SK-N-SH (cell line): ENCODE measurements at regions not wholly inside any gene's neighbourhood (a gene's known extent, or its start where the extent isn't known, plus 50 kb on each side); places are given as distances from the start of the nearest gene placed in this dataset.

Source experiments
- CTCF ChIA-PET: fragments of 300-600, 350-600 bp; formaldehyde crosslinking; extraction: SDS; loops from one replicate; lab custom pipeline; 2021; lab: Yijun Ruan, JAX
- POLR2A ChIA-PET: fragments of 350-600 bp; sonication (Branson Sonifier 250); formaldehyde crosslinking; extraction: SDS; loops from one replicate; lab custom pipeline; 2020; ENCODE audit warnings: antibody characterized with exemption, inconsistent platforms; lab: Yijun Ruan, JAX
- DNase-seq: peaks from one replicate; pipeline ENCODE4 v3.0.0; 2012
- H2AFZ ChIP-seq: fragments of 200-600 bp; sonication (generic); 2 replicates; pipeline ENCODE4 v1.8.1; 2016; ENCODE audit warnings: antibody characterized with exemption, mild to moderate bottlenecking, low read depth
- H3F3A ChIP-seq: fragments of 200-600 bp; sonication (generic); replicated peaks from 2 replicates; pipeline ENCODE3; 2016; ENCODE audit warnings: antibody characterized with exemption, mild to moderate bottlenecking; ENCODE audit not compliant: insufficient read depth
- H3K27ac ChIP-seq, 2 experiments: fragments of 200-500 bp in 1 of 2; fragments of 200-600 bp in 1 of 2; sonication (Bioruptor generic) in 1 of 2; sonication (generic), shearing (Covaris generic) in 1 of 2; 2 replicates each; pipeline versions ENCODE4 v1.5.1 to v1.6.1; 2014 to 2016; ENCODE audit warnings: low read depth in 2 of 2, inconsistent platforms in 1 of 2, low read length in 1 of 2, mild to moderate bottlenecking in 1 of 2, mixed read lengths in 1 of 2
- H3K27me3 ChIP-seq: fragments of 200-600 bp; sonication (generic), shearing (Covaris generic); 2 replicates; pipeline ENCODE4 v1.6.1; 2016; ENCODE audit warnings: mixed run types; ENCODE audit not compliant: insufficient read depth
- H3K36me3 ChIP-seq, 2 experiments: fragments of 200-500 bp in 1 of 2; fragments of 200-600 bp in 1 of 2; sonication (Bioruptor generic) in 1 of 2; sonication (generic) in 1 of 2; replicated peaks in 1 of 2; 2 replicates each; pipeline versions ENCODE3 to v1.5.1; 2014 to 2016; ENCODE audit warnings: low read length in 1 of 2, mild to moderate bottlenecking in 1 of 2; ENCODE audit not compliant: insufficient read depth in 2 of 2, control insufficient read depth in 1 of 2
- H3K4me1 ChIP-seq, 2 experiments: fragments of 200-500 bp in 1 of 2; fragments of 200-600 bp in 1 of 2; sonication (Bioruptor generic) in 1 of 2; sonication (generic), shearing (Covaris generic) in 1 of 2; 2 replicates each; pipeline versions ENCODE4 v1.5.1 to v1.6.1; 2014 to 2016; ENCODE audit warnings: low read depth in 1 of 2, low read length in 1 of 2, mixed run types in 1 of 2; ENCODE audit not compliant: insufficient read depth in 2 of 2, control insufficient read depth in 1 of 2
- H3K4me2 ChIP-seq: fragments of 200-600 bp; sonication (generic), shearing (Covaris generic); 2 replicates; pipeline ENCODE4 v1.6.1; 2017; ENCODE audit warnings: mixed run types
- H3K4me3 ChIP-seq, 2 experiments: fragments of 200-500 bp in 1 of 2; fragments of 200-600 bp in 1 of 2; sonication (Bioruptor generic) in 1 of 2; sonication (generic), shearing (Covaris generic) in 1 of 2; 2 replicates each; pipeline versions ENCODE4 v1.5.1 to v1.8.1; 2014 to 2016; ENCODE audit warnings: low read depth in 2 of 2, inconsistent platforms in 1 of 2, low read length in 1 of 2, mild to moderate bottlenecking in 1 of 2, mixed read lengths in 1 of 2, moderate library complexity in 1 of 2
- H3K79me2 ChIP-seq: fragments of 200-600 bp; sonication (generic); 2 replicates; pipeline ENCODE4 v1.8.1; 2017; ENCODE audit warnings: mild to moderate bottlenecking; ENCODE audit not compliant: insufficient read depth
- H3K9ac ChIP-seq: fragments of 200-600 bp; sonication (generic); 2 replicates; pipeline ENCODE4 v1.6.1; 2017; ENCODE audit warnings: mixed run types
- H3K9me2 ChIP-seq: fragments of 200-600 bp; sonication (generic); 2 replicates; pipeline ENCODE4 v1.6.1; 2017; ENCODE audit warnings: mixed run types
- H3K9me3 ChIP-seq: fragments of 200-600 bp; sonication (generic); 2 replicates; pipeline ENCODE4 v1.6.1; 2017; ENCODE audit warnings: mixed run types, mild to moderate bottlenecking, moderate library complexity
- H4K20me1 ChIP-seq: fragments of 200-600 bp; sonication (generic); 2 replicates; pipeline ENCODE4 v1.6.1; 2017; ENCODE audit warnings: mild to moderate bottlenecking, mixed run types; ENCODE audit not compliant: insufficient read depth
- ELF1 ChIP-seq: IDR thresholded peaks from 2 replicates; pipeline ENCODE4 v1.4.0; 2012
- EZH2phosphoT487 ChIP-seq: fragments of 200-600 bp; sonication (generic); IDR thresholded peaks from 2 replicates; pipeline ENCODE4 v1.6.1; 2017; ENCODE audit warnings: low read depth, mixed run types, mild to moderate bottlenecking, antibody characterized with exemption, moderate library complexity, borderline replicate concordance
- FOSL2 ChIP-seq: IDR thresholded peaks from 2 replicates; pipeline ENCODE4 v1.4.0; 2012; ENCODE audit warnings: low read depth, mild to moderate bottlenecking, moderate library complexity, borderline replicate concordance
- FOXJ3 ChIP-seq: sonication (generic); formaldehyde crosslinking; IDR thresholded peaks from 2 replicates; pipeline ENCODE4 v1.5.1; 2020; ENCODE audit warnings: mild to moderate bottlenecking, missing genetic modification reagents
- GABPA ChIP-seq: IDR thresholded peaks from 2 replicates; pipeline ENCODE4 v1.4.0; 2012; ENCODE audit warnings: low read depth, mild to moderate bottlenecking
- JUND ChIP-seq: IDR thresholded peaks from 2 replicates; pipeline ENCODE4 v1.4.0; 2012
- MEF2A ChIP-seq: IDR thresholded peaks from 2 replicates; pipeline ENCODE4 v1.4.0; 2012; ENCODE audit warnings: low read depth, borderline replicate concordance
- MXI1 ChIP-seq: IDR thresholded peaks from 2 replicates; pipeline ENCODE4 v1.6.1; 2012; ENCODE audit warnings: mild to moderate bottlenecking, low read depth, low read length, improper control_type of control experiment
- NFIC ChIP-seq: IDR thresholded peaks from 2 replicates; pipeline ENCODE4 v1.4.0; 2012; ENCODE audit warnings: borderline replicate concordance
- NRF1 ChIP-seq: IDR thresholded peaks from 2 replicates; pipeline ENCODE4 v1.6.1; 2012; ENCODE audit warnings: low read depth, mild to moderate bottlenecking, low read length
- POLR2AphosphoS5 ChIP-seq: IDR thresholded peaks from 2 replicates; pipeline ENCODE4 v1.6.1; 2012; ENCODE audit warnings: low read depth, low read length
- RCOR1 ChIP-seq: fragments of 150-350 bp; IDR thresholded peaks from 2 replicates; pipeline ENCODE4 v1.6.1; 2017; ENCODE audit warnings: antibody characterized with exemption, low read length
- SIN3A ChIP-seq: IDR thresholded peaks from 2 replicates; pipeline ENCODE4 v1.6.1; 2012; ENCODE audit warnings: low read depth, mild to moderate bottlenecking, low read length, moderate library complexity, borderline replicate concordance
- SMC3 ChIP-seq: IDR thresholded peaks from 2 replicates; pipeline ENCODE4 v1.6.1; 2012; ENCODE audit warnings: low read depth, low read length, improper control_type of control experiment
- TCF12 ChIP-seq: IDR thresholded peaks from 2 replicates; pipeline ENCODE4 v1.4.0; 2012
- WGBS: methylation state at CpG from one replicate; pipeline ENCODE4 v1.1.6; 2017; ENCODE audit warnings: low lambda C conversion rate; 5-methylcytosine and 5-hydroxymethylcytosine counted together
- TF ChIP-seq, protein P1 (sequence below): fragments of 150-350 bp; IDR thresholded peaks from 2 replicates; pipeline ENCODE4 v1.6.1; 2016; ENCODE audit warnings: mild to moderate bottlenecking, low read depth, low read length
- TF ChIP-seq, protein P2 (sequence below): IDR thresholded peaks from 2 replicates; pipeline ENCODE4 v1.4.0; 2012; ENCODE audit warnings: low read depth, borderline replicate concordance
- TF ChIP-seq, protein P3 (sequence below): IDR thresholded peaks from 2 replicates; pipeline ENCODE4; 2012
- TF ChIP-seq, protein P4 (sequence below): fragments of 150-350 bp; IDR thresholded peaks from 2 replicates; pipeline ENCODE4 v1.6.1; 2017; ENCODE audit warnings: antibody characterized with exemption, low read length, low read depth, borderline replicate concordance

DNA sequence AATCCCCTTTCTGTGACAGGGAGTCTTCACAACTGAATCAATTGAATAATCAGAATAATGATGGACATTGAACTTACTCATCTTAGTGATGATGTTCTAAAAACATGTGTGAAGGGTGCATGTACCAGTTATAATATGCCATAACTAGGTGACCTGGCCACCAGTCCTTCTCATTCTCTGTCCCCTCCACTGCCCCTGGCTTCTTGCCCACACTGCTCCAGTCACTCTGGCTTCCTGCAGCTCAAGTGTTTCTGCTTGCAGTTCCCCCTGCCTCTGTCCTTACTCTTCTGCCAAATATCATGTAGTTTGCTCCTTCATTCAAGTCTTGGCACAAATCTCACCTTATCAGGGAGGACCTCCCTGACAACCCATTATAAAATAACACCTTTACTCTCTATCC, 168.1 kb upstream of the SLC7A11 start:
- CTCF ChIA-PET: no interaction called here
- no peaks in the 10 kb centered on the region for H3K9me2 ChIP-seq

DNA sequence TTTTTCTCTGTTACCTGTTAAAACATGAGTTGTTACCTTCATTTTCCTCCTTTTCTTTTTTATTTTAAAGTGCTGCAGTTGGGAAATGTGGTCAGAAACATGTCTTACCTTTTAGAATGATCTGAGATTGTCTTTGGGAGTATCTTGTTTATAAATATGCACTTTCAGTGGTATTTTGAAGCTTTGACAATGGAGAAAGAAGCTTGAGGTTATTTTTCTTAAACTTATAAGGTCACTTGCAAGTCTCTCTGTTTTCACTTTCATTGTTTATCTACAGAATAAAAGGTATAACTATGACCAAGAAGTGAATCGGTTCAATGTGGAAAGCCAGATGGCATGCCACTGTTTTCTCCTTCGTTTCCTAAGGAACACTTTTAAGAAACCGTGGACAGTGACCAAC, 167.5 kb upstream of the SLC7A11 start:
- no peak overlapping the region for H3K4me3 ChIP-seq
- H3K79me2 ChIP-seq: no peaks in the 10 kb centered on the region
- H3K9ac ChIP-seq: no peak overlapping the region
- H4K20me1 ChIP-seq: no peaks in the 10 kb centered on the region
- H3K27me3 ChIP-seq: no peaks in the 10 kb centered on the region
- no peak for DNase-seq
- no peaks in the 10 kb centered on the region for H3K9me3 ChIP-seq
- H3K4me1 ChIP-seq: peaks cover 0 to 3% of the 10 kb centered on the region in 2 experiments; a peak in 1 of 4 replicates
- H2AFZ ChIP-seq: no peak overlapping the region
- H3K27ac ChIP-seq: no peak overlapping the region
- 80% methylated on average over 3 of the region's 3 CpGs for WGBS
- TF ChIP-seq NRF1 (no peak), EZH2phosphoT487 (no peak), GABPA (no peak)
- no peaks in the 10 kb centered on the region for H3K9me2 ChIP-seq
- H3K4me2 ChIP-seq: no peak overlapping the region
- POLR2A ChIA-PET: no interaction called here
- H3K36me3 ChIP-seq: no peaks in the 10 kb centered on the region
- no peaks in the 10 kb centered on the region for H3F3A ChIP-seq
- CTCF ChIA-PET: no interaction called here

More for the DNA sequence above, 168.1 kb upstream of the SLC7A11 start:
- Histone ChIP-seq H3F3A (no peaks in the 10 kb centered on the region), H3K36me3 (no peaks in the 10 kb centered on the region), H3K79me2 (no peaks in the 10 kb centered on the region), H3K4me1 (peaks cover 0 to 3% of the 10 kb centered on the region in 2 experiments; a peak in 1 of 4 replicates), H3K4me3 (no peak overlapping the region), H4K20me1 (no peaks in the 10 kb centered on the region), H3K27ac (no peak overlapping the region), H3K4me2 (no peak overlapping the region), H3K27me3 (no peaks in the 10 kb centered on the region), H3K9me3 (no peaks in the 10 kb centered on the region), H2AFZ (no peak overlapping the region), H3K9ac (no peak overlapping the region)
- POLR2A ChIA-PET: no interaction called here
- no peak for DNase-seq
- TF ChIP-seq, protein P1, sequence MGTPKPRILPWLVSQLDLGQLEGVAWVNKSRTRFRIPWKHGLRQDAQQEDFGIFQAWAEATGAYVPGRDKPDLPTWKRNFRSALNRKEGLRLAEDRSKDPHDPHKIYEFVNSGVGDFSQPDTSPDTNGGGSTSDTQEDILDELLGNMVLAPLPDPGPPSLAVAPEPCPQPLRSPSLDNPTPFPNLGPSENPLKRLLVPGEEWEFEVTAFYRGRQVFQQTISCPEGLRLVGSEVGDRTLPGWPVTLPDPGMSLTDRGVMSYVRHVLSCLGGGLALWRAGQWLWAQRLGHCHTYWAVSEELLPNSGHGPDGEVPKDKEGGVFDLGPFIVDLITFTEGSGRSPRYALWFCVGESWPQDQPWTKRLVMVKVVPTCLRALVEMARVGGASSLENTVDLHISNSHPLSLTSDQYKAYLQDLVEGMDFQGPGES: no peak
- no peak for TF ChIP-seq GABPA
- TF ChIP-seq, protein P2, sequence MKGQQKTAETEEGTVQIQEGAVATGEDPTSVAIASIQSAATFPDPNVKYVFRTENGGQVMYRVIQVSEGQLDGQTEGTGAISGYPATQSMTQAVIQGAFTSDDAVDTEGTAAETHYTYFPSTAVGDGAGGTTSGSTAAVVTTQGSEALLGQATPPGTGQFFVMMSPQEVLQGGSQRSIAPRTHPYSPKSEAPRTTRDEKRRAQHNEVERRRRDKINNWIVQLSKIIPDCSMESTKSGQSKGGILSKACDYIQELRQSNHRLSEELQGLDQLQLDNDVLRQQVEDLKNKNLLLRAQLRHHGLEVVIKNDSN: no peak
- TF ChIP-seq, protein P3, sequence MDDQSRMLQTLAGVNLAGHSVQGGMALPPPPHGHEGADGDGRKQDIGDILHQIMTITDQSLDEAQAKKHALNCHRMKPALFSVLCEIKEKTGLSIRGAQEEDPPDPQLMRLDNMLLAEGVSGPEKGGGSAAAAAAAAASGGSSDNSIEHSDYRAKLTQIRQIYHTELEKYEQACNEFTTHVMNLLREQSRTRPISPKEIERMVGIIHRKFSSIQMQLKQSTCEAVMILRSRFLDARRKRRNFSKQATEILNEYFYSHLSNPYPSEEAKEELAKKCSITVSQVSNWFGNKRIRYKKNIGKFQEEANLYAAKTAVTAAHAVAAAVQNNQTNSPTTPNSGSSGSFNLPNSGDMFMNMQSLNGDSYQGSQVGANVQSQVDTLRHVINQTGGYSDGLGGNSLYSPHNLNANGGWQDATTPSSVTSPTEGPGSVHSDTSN: no peak

DNA sequence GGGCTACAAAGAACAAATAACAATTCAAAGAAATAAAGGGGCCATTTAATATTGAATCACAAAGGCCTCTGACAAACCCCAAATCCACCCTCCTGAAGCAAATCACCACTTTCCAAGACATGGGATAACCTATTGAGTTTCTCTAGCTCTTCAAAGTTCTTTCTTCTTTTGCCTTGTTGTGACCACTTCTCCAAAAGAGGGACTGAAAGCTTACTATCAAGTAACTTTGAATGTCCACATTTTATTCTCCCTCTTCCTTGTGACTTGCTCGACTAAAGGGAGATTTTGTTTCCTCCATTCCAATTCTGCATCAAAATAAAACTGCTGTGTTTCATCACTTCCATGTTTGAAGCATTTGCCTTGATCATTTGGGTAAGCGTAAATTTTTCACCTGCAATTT, 166.6 kb upstream of the SLC7A11 start:
- H3K27ac ChIP-seq: no peak overlapping the region
- H3K36me3 ChIP-seq: no peaks in the 10 kb centered on the region
- no peaks in the 10 kb centered on the region for H3K9me2 ChIP-seq
- 62% methylated on average over 2 of the region's 2 CpGs for WGBS
- ChIA-PET CTCF (no interaction called here), POLR2A (no interaction called here)
- no peak overlapping the region for H3K4me3 ChIP-seq
- H3K9me3 ChIP-seq: no peaks in the 10 kb centered on the region
- no peak for DNase-seq
- H3K4me2 ChIP-seq: no peak overlapping the region
- H3F3A ChIP-seq: no peaks in the 10 kb centered on the region
- peaks cover 0 to 3% of the 10 kb centered on the region in 2 experiments; a peak in 1 of 4 replicates for H3K4me1 ChIP-seq
- no peaks in the 10 kb centered on the region for H3K27me3 ChIP-seq
- H4K20me1 ChIP-seq: no peaks in the 10 kb centered on the region
- H2AFZ ChIP-seq: no peak overlapping the region
- H3K79me2 ChIP-seq: no peaks in the 10 kb centered on the region
- H3K9ac ChIP-seq: no peak overlapping the region
- TF ChIP-seq JUND: no peak
- no peak for TF ChIP-seq TCF12
- TF ChIP-seq POLR2AphosphoS5: no peak
- TF ChIP-seq NFIC: no peak
- TF ChIP-seq SMC3: no peak
- TF ChIP-seq MEF2A: no peak
- no peak for TF ChIP-seq RCOR1
- TF ChIP-seq, protein P1: no peak
- no peak for TF ChIP-seq SIN3A
- TF ChIP-seq MXI1: no peak
- no peak for TF ChIP-seq FOXJ3
- no peak for TF ChIP-seq ELF1
- TF ChIP-seq FOSL2: no peak
- TF ChIP-seq, protein P4, sequence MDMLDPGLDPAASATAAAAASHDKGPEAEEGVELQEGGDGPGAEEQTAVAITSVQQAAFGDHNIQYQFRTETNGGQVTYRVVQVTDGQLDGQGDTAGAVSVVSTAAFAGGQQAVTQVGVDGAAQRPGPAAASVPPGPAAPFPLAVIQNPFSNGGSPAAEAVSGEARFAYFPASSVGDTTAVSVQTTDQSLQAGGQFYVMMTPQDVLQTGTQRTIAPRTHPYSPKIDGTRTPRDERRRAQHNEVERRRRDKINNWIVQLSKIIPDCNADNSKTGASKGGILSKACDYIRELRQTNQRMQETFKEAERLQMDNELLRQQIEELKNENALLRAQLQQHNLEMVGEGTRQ: no peak
